GM12873 (cell line): ENCODE measurements at regions not wholly inside any gene's neighbourhood (a gene's known extent, or its start where the extent isn't known, plus 50 kb on each side); places are given as distances from the start of the nearest gene placed in this dataset.

Experiments used
- TF ChIP-seq, protein P1 (sequence below): IDR thresholded peaks from 2 replicates; pipeline ENCODE4 v1.5.1; 2012; ENCODE audit warnings: low read depth, mild to moderate bottlenecking, moderate library complexity, low read length, control low read depth; ENCODE audit not compliant: insufficient read depth; ENCODE audit errors: missing control alignments

DNA sequence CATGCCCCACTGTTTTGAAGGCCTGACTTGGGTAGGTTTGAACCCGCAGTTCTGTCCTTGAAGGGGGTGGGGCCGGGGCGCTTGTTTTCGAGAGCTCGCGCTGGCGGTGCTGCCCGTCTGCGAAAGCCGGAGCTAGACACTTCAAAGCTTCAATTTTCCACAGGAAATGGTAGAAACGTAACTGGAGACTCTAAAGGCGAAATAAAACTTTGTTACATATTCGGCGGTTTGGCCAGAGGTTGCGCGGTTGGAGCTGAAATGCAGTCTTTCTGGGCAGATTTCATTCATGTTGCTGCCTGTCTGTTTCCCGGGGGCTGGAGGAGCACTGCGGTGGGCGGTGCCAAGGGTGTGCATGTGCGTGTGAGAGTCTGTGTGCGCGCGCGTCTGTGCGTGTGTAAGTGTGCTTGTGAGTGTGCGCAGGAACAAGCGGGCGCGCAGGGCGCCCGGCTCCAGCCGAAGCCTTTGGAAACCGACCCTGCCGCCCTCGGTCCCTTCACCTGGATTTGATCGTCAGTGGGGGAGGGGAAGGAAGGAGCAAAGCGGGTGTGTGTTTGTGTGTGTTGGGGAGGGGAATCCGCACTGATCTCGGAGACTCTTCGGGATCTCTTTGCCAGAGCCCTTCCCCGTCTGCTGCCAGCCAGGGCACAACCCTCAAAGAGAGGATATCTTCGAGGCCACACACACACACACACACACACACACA lies 227.7 kb upstream of the CRY1 start:
- TF ChIP-seq, protein P1, sequence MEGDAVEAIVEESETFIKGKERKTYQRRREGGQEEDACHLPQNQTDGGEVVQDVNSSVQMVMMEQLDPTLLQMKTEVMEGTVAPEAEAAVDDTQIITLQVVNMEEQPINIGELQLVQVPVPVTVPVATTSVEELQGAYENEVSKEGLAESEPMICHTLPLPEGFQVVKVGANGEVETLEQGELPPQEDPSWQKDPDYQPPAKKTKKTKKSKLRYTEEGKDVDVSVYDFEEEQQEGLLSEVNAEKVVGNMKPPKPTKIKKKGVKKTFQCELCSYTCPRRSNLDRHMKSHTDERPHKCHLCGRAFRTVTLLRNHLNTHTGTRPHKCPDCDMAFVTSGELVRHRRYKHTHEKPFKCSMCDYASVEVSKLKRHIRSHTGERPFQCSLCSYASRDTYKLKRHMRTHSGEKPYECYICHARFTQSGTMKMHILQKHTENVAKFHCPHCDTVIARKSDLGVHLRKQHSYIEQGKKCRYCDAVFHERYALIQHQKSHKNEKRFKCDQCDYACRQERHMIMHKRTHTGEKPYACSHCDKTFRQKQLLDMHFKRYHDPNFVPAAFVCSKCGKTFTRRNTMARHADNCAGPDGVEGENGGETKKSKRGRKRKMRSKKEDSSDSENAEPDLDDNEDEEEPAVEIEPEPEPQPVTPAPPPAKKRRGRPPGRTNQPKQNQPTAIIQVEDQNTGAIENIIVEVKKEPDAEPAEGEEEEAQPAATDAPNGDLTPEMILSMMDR = no peak

DNA sequence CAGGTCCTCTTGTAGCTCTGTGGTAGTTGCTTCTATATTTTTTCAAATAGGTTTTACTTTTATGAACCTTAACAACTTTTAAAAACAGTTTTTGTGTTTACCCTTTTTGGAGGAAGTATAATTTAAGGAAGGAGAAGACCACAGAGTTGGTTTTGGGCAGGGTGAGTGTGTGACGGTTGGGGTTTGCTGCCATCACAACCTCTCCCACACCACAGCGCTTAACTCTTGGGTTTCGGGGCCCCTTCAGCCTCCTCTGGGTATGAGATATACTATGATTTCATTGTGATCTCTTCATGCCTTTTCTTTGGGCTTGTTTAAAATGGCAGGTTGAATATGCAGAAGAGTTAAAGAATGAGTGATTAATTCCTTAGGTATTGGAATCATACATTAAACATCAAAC lies 228.7 kb upstream of the CRY1 start:
- TF ChIP-seq, protein P1 = no peak

DNA sequence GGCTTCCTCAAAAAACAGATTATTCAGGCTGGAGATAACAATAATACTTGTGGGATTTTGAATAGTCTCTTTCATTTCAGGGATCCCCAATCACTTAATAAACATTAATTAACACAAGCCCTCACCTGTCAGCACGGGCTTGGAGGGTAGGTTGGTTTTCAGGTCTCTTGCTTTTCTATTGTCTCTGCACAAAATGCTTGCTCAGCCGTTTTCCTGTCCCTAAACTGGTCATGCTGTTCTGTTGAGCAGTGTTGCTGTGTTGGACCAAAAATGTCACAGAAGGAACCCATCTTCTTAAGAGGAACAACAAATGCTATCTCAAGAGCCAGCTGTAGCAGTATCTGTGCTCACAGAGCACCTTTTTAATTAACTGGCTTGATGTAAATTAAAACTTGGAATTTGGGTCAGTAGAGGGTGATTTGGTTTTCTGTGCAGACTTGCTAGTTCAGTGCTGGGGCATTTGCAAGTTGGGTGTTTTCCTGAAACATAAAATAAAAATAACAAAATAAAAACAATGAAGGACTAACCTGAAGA lies 231.8 kb upstream of the CRY1 start:
- TF ChIP-seq, protein P1 = no peak

GRCh38 chr12:107326237-107326636 lies 232.9 kb upstream of the CRY1 start:
- TF ChIP-seq, protein P1 = no peak

GRCh38 chr12:107327651-107328182 lies 234.4 kb upstream of the CRY1 start:
- TF ChIP-seq, protein P1 = no peak

DNA sequence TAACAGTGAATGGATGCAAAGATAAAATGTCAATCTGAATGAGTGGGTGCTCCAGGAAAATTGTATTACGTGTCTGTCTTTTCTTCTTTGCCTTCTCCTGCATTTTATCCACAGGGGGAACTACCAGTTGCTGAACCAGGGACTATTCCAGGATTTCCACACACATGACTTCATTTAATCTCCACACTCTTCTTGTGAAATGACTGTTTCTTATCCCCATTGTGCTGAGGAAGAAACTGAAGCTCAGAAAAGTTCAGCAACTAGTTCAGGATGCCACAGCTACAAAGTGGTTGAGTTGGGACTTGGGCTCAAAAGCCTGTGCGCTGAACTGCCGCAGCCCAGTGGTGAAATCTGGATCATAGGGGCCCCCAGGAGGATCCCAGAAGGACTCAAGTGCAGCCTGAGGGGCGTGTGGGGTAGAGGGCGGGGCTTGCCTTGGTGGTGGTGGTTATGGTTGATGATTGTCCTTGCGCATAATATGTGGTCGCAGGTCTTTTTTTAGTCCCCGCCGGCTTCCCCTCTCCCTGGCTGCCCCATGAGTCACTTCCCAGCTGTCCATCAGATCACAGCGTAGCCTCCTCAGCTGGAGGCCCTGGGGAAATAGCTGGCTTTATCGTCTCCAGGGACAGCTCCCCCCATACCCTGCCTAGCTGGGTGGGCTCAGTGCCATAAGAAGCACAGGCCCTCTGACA lies 235.2 kb upstream of the CRY1 start:
- TF ChIP-seq, protein P1 = no peak

DNA sequence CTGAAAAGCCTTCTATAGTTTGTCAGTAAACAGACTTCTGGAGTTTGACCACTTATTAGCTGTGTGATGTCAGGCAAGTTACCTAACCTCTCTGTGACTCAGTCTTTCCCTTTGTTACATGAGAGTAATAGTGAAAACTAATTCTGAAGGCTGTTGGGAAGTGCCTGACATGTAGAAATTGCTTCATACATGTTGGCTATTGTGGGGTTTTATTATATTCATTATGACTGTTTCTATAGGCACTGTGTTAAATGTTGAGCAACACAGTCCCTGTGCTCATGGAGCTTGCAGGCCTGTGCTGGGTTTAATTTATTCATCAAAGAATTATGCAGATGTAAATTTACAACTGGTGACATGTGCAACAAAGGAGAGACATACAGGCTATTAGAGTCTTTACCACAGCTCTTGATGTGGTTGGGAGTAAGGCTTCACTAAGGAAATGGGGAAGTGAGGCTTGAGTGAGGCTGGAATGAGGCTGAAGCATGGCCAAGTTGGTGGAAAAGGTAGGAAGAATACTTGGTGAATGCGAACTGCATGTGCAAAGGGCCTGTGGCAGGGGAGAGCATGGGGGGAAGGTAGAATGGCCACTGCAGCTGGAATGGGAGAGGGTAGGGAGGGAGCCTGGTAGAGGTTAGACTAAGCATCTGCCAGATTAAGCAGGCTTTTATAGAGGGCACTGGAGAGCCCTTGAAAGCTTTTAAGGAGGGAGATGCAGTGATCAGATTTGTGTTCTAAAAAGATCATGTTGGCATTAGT lies 236.4 kb upstream of the CRY1 start:
- TF ChIP-seq, protein P1 = no peak
